OCI-LY1 (cell line): ENCODE measurements at regions not wholly inside any gene's neighbourhood (a gene's known extent, or its start where the extent isn't known, plus 50 kb on each side); places are given as distances from the start of the nearest gene placed in this dataset.

Source experiments
- CTCF ChIP-seq: fragments of 200-600 bp; sonication (generic), shearing (Covaris generic); IDR thresholded peaks from 2 replicates; pipeline ENCODE4 v1.5.1; 2017; ENCODE audit warnings: mild to moderate bottlenecking, antibody characterized with exemption, low read length, moderate library complexity, mixed read lengths
- EZH2 ChIP-seq: fragments of 200-600 bp; sonication (generic), shearing (Covaris generic); IDR thresholded peaks from 2 replicates; pipeline ENCODE4 v1.8.0; 2017; ENCODE audit warnings: borderline replicate concordance, mixed run types, mild to moderate bottlenecking, antibody characterized with exemption, low read length, moderate library complexity, mixed read lengths

GRCh38 chr5:74040811-74041491 lies 415.0 kb downstream of the ARHGEF28 start:
- TF ChIP-seq CTCF (no peak), EZH2 (no peak)
